Stimulated activated CD8-positive, alpha-beta memory T cell treated with anti-CD3 and anti-CD28 coated beads, Interleukin-15, amount 100 ng/mL, for 4 hours (primary cell): ENCODE measurements at regions not wholly inside any gene's neighbourhood (a gene's known extent, or its start where the extent isn't known, plus 50 kb on each side); places are given as distances from the start of the nearest gene placed in this dataset.
"Not testable (repeated sequence)": the region's sequence is repeated elsewhere in the genome, so short reads cannot be mapped to it uniquely, and the experiment has no call there.

ENCODE experiments used
- DNase-seq, 2 donors: peaks; one replicate each; pipeline ENCODE4 v3.0.0-alpha.2; 2020; ENCODE audit warnings: low read depth in 2 of 2

DNA sequence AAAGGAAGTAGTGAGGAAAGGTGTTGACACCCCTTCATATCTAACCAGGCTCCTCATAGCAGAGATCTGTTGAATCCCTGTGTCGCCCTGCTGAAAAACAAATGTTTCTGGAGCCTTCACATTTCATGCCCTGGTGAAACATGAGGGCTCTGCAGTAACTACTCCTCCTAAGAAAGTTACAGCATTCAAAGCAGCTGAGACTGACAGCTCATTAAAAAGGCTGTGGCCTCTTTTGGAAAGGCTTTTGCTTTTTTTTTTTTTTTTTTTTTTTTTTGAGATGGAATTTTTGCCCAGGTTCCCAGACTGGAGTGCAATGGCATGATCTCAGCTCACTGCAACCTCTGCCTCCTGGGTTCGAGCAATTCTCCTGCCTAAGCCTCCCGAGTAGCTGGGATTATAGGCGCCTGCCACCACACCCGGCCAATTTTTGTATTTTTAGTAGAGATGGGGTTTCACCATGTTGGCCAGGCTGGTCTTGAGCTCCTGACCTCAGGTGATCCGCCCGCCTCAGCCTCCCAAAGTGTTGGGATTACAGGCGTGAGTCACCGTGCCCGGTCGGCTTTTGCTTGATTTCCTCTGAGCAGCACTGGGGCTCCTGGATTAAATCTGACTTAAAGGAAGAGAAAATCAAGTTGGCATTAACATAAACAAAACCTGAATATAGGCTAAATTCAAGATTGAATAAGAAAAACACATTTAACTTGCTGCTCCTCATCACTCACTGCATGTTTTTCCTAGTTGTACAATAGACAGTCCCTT is 112.9 kb downstream of the PCSK1 start:
- not testable (repeated sequence) for DNase-seq

DNA sequence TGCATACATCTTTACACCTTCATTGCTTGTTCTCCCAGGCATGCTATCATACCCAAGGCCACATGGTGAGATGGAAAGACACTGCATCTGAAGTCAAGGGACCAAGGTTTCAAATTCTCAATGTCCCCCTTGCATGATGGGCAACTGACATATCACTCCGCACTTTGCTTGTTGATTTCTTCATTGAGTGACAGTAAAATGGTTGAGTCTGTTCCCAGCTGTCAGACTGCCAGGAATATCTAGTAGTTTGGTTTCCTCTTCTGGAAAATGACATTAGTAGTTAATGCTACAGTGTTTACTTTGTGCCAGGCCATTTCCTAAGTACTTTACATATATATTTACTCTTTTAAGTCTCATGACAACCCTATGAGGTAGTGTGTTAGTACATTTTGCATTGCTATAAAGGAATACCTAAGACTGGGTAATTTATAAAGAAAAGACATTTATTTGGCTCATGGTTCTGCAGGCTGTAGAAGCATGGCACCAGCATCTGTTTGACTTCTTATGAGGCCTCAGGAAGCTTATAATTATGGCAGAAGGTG is 114.4 kb downstream of the PCSK1 start:
- DNase-seq: no peak

DNA sequence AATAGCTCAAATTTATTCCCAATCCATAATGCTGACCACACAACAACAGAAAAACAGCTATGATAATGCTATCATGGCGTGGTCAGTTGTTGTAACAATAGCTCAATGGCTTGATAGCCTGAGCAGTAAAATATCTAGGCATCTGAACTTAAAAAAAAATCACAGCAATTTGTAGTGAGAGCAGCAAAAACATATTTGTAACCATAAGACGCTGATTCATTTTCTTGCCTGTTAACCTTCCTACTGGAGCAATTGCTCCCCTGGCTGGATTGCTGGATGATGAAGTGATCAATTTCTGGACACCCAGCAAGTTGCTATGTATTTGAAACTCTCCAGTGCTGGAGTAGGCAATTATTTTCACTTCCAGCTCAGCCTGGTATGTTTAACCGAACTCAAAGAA is 115.1 kb downstream of the PCSK1 start:
- no peak for DNase-seq

DNA sequence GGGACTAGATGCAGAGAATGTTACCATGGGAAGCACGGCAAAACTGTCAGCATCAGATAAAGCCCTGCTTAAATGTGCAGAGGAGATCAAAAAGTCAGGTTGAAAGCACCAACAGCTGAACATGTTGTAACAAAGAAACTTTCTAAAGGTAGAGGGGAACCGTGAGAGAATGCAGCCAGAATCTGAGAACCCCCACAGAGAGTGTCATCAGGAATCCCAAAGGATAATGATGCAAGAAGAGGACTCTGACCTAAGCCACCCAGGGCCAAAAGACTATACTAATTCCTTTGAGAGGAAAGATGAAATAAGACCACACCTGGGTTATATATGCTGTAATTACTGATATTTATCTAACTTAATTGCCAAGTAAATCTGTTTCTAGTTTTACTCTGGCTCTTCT is 116.6 kb downstream of the PCSK1 start:
- DNase-seq: no peak

- no peak for DNase-seq
Observed at GRCh38 chr5:96316017-96316416, 117.0 kb downstream of the PCSK1 start.

GRCh38 chr5:96315431-96315830 is 117.6 kb downstream of the PCSK1 start:
- no peak for DNase-seq

- no peak for DNase-seq
Observed at GRCh38 chr5:96312383-96312782, 120.7 kb downstream of the PCSK1 start.

DNA sequence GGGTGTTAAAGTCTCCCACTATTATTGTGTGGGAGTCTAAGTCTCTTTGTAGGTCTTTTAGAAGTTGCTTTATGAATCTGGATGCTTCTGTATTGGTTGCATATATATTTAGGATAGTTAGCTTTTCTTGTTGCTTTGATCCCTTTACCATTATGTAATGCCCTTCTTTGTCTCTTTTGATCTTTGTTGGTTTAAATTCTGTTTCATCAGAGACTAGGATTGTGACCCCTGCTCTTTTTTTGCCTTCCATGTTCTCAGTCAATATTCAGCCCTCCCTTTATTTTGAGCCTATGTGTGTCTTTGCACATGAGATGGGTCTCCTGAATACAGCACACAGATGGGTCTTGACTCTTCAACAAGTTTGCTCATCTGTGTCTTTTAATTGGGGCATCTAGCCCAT is 126.0 kb downstream of the PCSK1 start:
- not testable (repeated sequence) for DNase-seq

GRCh38 chr5:96302174-96302738 is 130.8 kb downstream of the PCSK1 start:
- DNase-seq: no peak

GRCh38 chr5:96300976-96301375 is 132.1 kb downstream of the PCSK1 start:
- DNase-seq: no peak

GRCh38 chr5:96297867-96298266 is 135.2 kb downstream of the PCSK1 start:
- DNase-seq: no peak

DNA sequence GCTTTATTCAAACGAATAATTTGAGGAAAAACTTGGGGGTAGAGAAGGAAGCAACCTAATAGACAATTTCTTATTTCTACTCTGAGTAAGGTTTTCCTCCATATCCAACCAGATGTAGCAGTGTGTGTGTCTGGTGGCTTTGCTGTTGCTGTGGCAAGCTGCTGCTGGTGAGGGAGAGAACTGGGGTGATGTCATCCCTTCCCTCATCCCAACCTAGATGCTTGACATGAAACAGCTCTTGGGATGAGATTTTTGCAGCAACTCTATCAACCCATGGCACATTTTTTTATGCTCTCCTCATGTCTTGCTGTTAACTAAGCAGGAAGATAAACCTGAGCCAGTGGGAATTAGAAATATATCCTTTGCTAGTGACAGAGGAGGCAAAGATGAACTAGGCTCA is 135.8 kb downstream of the PCSK1 start:
- DNase-seq: no peak

GRCh38 chr5:96294884-96295202 is 138.2 kb downstream of the PCSK1 start:
- no peak for DNase-seq

- no peak for DNase-seq
Observed at GRCh38 chr5:96293966-96294883, 138.8 kb downstream of the PCSK1 start.

- no peak for DNase-seq
Observed at GRCh38 chr5:96292582-96293247, 140.3 kb downstream of the PCSK1 start.

- not testable (repeated sequence) for DNase-seq
Observed at GRCh38 chr5:96289287-96289686, 143.8 kb downstream of the PCSK1 start.

DNA sequence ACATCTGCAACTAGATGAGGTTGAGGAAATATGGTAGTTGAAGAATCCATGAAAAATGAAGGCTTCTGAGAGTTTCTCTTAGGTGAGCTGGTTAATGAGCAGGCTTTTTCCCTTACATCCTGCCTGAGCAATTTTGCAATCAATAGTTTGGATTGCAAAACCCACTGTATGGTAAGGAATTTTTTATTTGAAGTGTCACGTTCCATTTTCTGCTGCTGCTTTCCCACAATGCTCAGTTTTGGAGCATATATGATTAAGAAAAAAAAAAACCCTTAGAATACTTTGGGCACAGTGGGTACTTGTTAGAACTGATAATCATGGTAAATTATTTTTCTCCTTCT is 144.2 kb downstream of the PCSK1 start:
- no peak for DNase-seq

DNA sequence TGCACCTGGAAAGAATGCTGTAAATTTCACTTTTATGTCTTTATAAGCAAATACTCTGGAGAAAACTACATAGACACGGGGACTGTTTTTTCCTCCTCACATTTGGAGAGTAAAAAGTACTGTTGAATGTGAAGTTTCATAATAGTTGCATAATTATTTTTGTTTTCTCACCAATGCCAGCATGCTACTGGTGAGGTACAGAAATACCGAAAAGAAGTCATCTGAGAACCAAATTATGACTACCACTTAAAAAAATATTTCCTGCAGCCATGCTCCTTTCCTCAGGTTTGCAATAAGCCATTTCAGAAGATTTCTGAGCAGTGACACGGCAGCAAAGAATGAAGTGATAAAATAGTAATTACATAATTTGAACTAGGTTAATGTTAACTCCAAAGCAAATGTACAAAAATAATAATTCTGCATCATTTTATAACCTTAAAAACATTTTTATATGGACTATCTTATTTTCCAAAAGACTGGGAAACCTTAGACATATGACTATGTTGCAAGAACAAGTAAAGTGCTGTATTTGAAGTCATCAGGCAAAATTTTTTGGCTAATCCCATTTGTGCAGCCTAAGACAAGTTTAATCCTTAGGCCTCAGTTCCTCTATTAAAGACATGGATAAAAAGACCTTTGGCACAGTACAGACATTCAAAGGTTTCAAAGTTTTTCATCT is 144.7 kb downstream of the PCSK1 start:
- no peak for DNase-seq

GRCh38 chr5:96287136-96287535 is 145.9 kb downstream of the PCSK1 start:
- no peak for DNase-seq

DNA sequence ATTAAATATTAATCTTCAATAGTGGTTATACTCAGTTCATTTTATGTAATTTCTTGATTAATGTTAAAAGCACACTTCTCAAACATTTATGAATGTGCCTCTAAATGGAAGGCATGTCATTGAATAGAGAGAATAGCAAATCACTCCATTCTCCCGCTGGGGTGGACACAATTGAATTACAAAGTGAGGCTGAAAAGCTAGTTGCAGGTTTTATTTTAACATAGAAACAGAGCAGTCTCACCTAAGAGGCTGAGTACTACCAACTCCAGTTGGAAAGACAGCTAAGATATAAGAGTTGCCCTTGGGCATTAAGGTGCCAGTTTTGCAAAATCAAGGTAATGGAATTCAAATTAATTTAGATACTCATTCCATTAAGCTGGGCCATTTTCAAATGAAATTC is 147.2 kb downstream of the PCSK1 start:
- DNase-seq: no peak

- no peak for DNase-seq
Observed at GRCh38 chr5:96284727-96285389, 148.2 kb downstream of the PCSK1 start.
